ENCODE measurements at regions not wholly inside any gene's neighbourhood (a gene's known extent, or its start where the extent isn't known, plus 50 kb on each side); places are given as distances from the start of the nearest gene placed in this dataset.
A peak's percentile ranks its signal among the peaks of the same experiment; 100 is the strongest.

- H3K36me3 Mint-ChIP-seq = peaks cover 2% of the 10 kb centered on the region
- no peak overlapping the region for H3K27ac Mint-ChIP-seq
- no peaks in the 10 kb centered on the region for H3K4me1 Mint-ChIP-seq
- H3K9me3 Mint-ChIP-seq = no peaks in the 10 kb centered on the region
- no peak overlapping the region for H3K4me3 Mint-ChIP-seq
- peaks cover 34% of the 10 kb centered on the region for H3K27me3 Mint-ChIP-seq
Measured at GRCh38 chr2:10964052-10964790, 52.5 kb downstream of the KCNF1 start.

- Mint-ChIP-seq H3K27me3 (peaks cover 35% of the 10 kb centered on the region), H3K4me3 (peak overlapping the region in 1 of 4 donors; percentile 54), H3K27ac (peak overlapping the region in 1 of 3 donors; percentile 72), H3K4me1 (no peaks in the 10 kb centered on the region), H3K36me3 (peaks cover 2% of the 10 kb centered on the region), H3K9me3 (no peaks in the 10 kb centered on the region)
Measured at GRCh38 chr2:10965241-10965843, 53.6 kb downstream of the KCNF1 start.

GRCh38 chr2:10966056-10966455 is 54.3 kb downstream of the KCNF1 start:
- Mint-ChIP-seq H3K27ac (peak overlapping the region in 1 of 3 donors; percentile 72), H3K36me3 (peaks cover 2% of the 10 kb centered on the region), H3K4me3 (no peak overlapping the region), H3K27me3 (peaks cover 33% of the 10 kb centered on the region), H3K9me3 (no peaks in the 10 kb centered on the region), H3K4me1 (no peaks in the 10 kb centered on the region)

- no peaks in the 10 kb centered on the region for H3K9me3 Mint-ChIP-seq
- H3K4me1 Mint-ChIP-seq = no peaks in the 10 kb centered on the region
- no peak overlapping the region for H3K4me3 Mint-ChIP-seq
- peaks cover 33% of the 10 kb centered on the region for H3K27me3 Mint-ChIP-seq
- no peak overlapping the region for H3K27ac Mint-ChIP-seq
- H3K36me3 Mint-ChIP-seq = peaks cover 2% of the 10 kb centered on the region
Measured at GRCh38 chr2:10966741-10967140, 55.0 kb downstream of the KCNF1 start.

GRCh38 chr2:10968176-10968575 is 56.4 kb downstream of the KCNF1 start:
- no peaks in the 10 kb centered on the region for H3K4me1 Mint-ChIP-seq
- no peak overlapping the region for H3K4me3 Mint-ChIP-seq
- peaks cover 30% of the 10 kb centered on the region for H3K27me3 Mint-ChIP-seq
- H3K9me3 Mint-ChIP-seq = no peaks in the 10 kb centered on the region
- H3K36me3 Mint-ChIP-seq = peaks cover 2% of the 10 kb centered on the region
- no peak overlapping the region for H3K27ac Mint-ChIP-seq

GRCh38 chr2:10970666-10971065 is 58.9 kb downstream of the KCNF1 start:
- Mint-ChIP-seq H3K27ac (no peak overlapping the region), H3K36me3 (peaks cover 2% of the 10 kb centered on the region), H3K9me3 (peaks cover 0 to 4% (median 3%) of the 10 kb centered on the region in 3 donors), H3K27me3 (peaks cover 14% of the 10 kb centered on the region), H3K4me3 (no peak overlapping the region), H3K4me1 (no peaks in the 10 kb centered on the region)

GRCh38 chr2:10971161-10971887 is 59.6 kb downstream of the KCNF1 start:
- H3K36me3 Mint-ChIP-seq = peaks cover 2% of the 10 kb centered on the region
- no peaks in the 10 kb centered on the region for H3K4me1 Mint-ChIP-seq
- H3K9me3 Mint-ChIP-seq = peaks cover 0 to 6% (median 4%) of the 10 kb centered on the region in 3 donors
- H3K27me3 Mint-ChIP-seq = peaks cover 13% of the 10 kb centered on the region
- H3K27ac Mint-ChIP-seq = no peak overlapping the region
- no peak overlapping the region for H3K4me3 Mint-ChIP-seq

- peaks cover 0 to 6% (median 4%) of the 10 kb centered on the region in 3 donors for H3K9me3 Mint-ChIP-seq
- H3K27me3 Mint-ChIP-seq = peaks cover 16% of the 10 kb centered on the region
- H3K4me3 Mint-ChIP-seq = no peak overlapping the region
- no peak overlapping the region for H3K27ac Mint-ChIP-seq
- peaks cover 2% of the 10 kb centered on the region for H3K36me3 Mint-ChIP-seq
- no peaks in the 10 kb centered on the region for H3K4me1 Mint-ChIP-seq
Measured at GRCh38 chr2:10971888-10972260, 60.1 kb downstream of the KCNF1 start.

GRCh38 chr2:10972683-10973433 is 61.1 kb downstream of the KCNF1 start:
- H3K36me3 Mint-ChIP-seq = peaks cover 2% of the 10 kb centered on the region
- H3K4me1 Mint-ChIP-seq = no peaks in the 10 kb centered on the region
- peak overlapping the region in 1 of 4 donors; percentile 6 for H3K4me3 Mint-ChIP-seq
- peaks cover 0 to 6% (median 4%) of the 10 kb centered on the region in 3 donors for H3K9me3 Mint-ChIP-seq
- H3K27ac Mint-ChIP-seq = no peak overlapping the region
- H3K27me3 Mint-ChIP-seq = peaks cover 19% of the 10 kb centered on the region

- H3K36me3 Mint-ChIP-seq = peaks cover 2% of the 10 kb centered on the region
- no peak overlapping the region for H3K27ac Mint-ChIP-seq
- no peaks in the 10 kb centered on the region for H3K4me1 Mint-ChIP-seq
- peaks cover 0 to 6% (median 4%) of the 10 kb centered on the region in 3 donors for H3K9me3 Mint-ChIP-seq
- H3K27me3 Mint-ChIP-seq = peaks cover 16% of the 10 kb centered on the region
- H3K4me3 Mint-ChIP-seq = no peak overlapping the region
Measured at GRCh38 chr2:10973766-10974165, 62.0 kb downstream of the KCNF1 start.

GRCh38 chr2:10977003-10977402 is 65.3 kb downstream of the KCNF1 start:
- Mint-ChIP-seq H3K27me3 (peaks cover 13% of the 10 kb centered on the region), H3K36me3 (no peaks in the 10 kb centered on the region), H3K4me1 (no peaks in the 10 kb centered on the region), H3K4me3 (no peak overlapping the region), H3K27ac (no peak overlapping the region), H3K9me3 (peaks cover 0 to 6% (median 4%) of the 10 kb centered on the region in 3 donors)

- Mint-ChIP-seq H3K9me3 (peaks cover 0 to 6% (median 4%) of the 10 kb centered on the region in 3 donors), H3K4me1 (no peaks in the 10 kb centered on the region), H3K27ac (no peak overlapping the region), H3K36me3 (no peaks in the 10 kb centered on the region), H3K27me3 (peaks cover 13% of the 10 kb centered on the region), H3K4me3 (no peak overlapping the region)
Measured at GRCh38 chr2:10977621-10978020, 65.9 kb downstream of the KCNF1 start.

- Mint-ChIP-seq H3K36me3 (no peaks in the 10 kb centered on the region), H3K4me3 (no peak overlapping the region), H3K4me1 (no peaks in the 10 kb centered on the region), H3K9me3 (peaks cover 0 to 6% (median 4%) of the 10 kb centered on the region in 3 donors), H3K27ac (no peak overlapping the region), H3K27me3 (peaks cover 13% of the 10 kb centered on the region)
Measured at GRCh38 chr2:10978090-10978670, 66.4 kb downstream of the KCNF1 start.

GRCh38 chr2:10980071-10980470 is 68.3 kb downstream of the KCNF1 start:
- peaks cover 9% of the 10 kb centered on the region for H3K27me3 Mint-ChIP-seq
- peaks cover 0 to 3% (median 0%) of the 10 kb centered on the region in 3 donors for H3K9me3 Mint-ChIP-seq
- no peaks in the 10 kb centered on the region for H3K4me1 Mint-ChIP-seq
- no peaks in the 10 kb centered on the region for H3K36me3 Mint-ChIP-seq
- no peak overlapping the region for H3K27ac Mint-ChIP-seq
- no peak overlapping the region for H3K4me3 Mint-ChIP-seq

Data from IgD-negative memory B cell (primary cell).